IgD-negative memory B cell (primary cell): ENCODE measurements at regions not wholly inside any gene's neighbourhood (a gene's known extent, or its start where the extent isn't known, plus 50 kb on each side); places are given as distances from the start of the nearest gene placed in this dataset.
"Not testable (repeated sequence)": the region's sequence is repeated elsewhere in the genome, so short reads cannot be mapped to it uniquely, and the experiment has no call there.

Experiments used
- H3K27ac Mint-ChIP-seq, 3 donors: one replicate each; pipeline ENCODE4 v1.8.0; 2020 to 2022; ENCODE audit warnings: mild to moderate bottlenecking in 3 of 3, mixed read lengths in 3 of 3, moderate library complexity in 1 of 3
- H3K27me3 Mint-ChIP-seq: one replicate; pipeline ENCODE4 v1.8.0; 2021; ENCODE audit warnings: mixed read lengths
- H3K36me3 Mint-ChIP-seq: one replicate; pipeline ENCODE4 v1.8.0; 2020; ENCODE audit warnings: mild to moderate bottlenecking, mixed read lengths
- H3K4me1 Mint-ChIP-seq, 3 donors: one replicate each; pipeline ENCODE4 v1.8.0; 2020 to 2022; ENCODE audit warnings: mixed read lengths in 3 of 3, mild to moderate bottlenecking in 1 of 3
- H3K4me3 Mint-ChIP-seq, 4 donors: one replicate each; pipeline ENCODE4 v1.8.0; 2020 to 2022; ENCODE audit warnings: mild to moderate bottlenecking in 4 of 4, mixed read lengths in 4 of 4, moderate library complexity in 3 of 4
- H3K9me3 Mint-ChIP-seq, 3 donors: one replicate each; pipeline ENCODE4 v1.8.0; 2020 to 2021; ENCODE audit warnings: mixed read lengths in 3 of 3, mild to moderate bottlenecking in 1 of 3

GRCh38 chr9:42434844-42435714 lies 251.6 kb downstream of the SPATA31A6 start:
- not testable (repeated sequence) for H3K36me3 Mint-ChIP-seq, H3K27me3 Mint-ChIP-seq, H3K9me3 Mint-ChIP-seq
- H3K4me1 Mint-ChIP-seq, result peaks cover 24 to 35% (median 29%) of the 10 kb centered on the region in 3 donors
- H3K27ac Mint-ChIP-seq, result peak overlapping the region; percentile 62 to 91 (median 82)
- H3K4me3 Mint-ChIP-seq, result peak overlapping the region; percentile 52 to 91 (median 67)

- Mint-ChIP-seq H3K4me3 (peak overlapping the region; percentile 67 to 91 (median 75)), H3K4me1 (peaks cover 21 to 30% (median 26%) of the 10 kb centered on the region in 3 donors), H3K27ac (peak overlapping the region; percentile 50 to 96 (median 91))
- not testable (repeated sequence) for H3K36me3 Mint-ChIP-seq, H3K9me3 Mint-ChIP-seq, H3K27me3 Mint-ChIP-seq
These were observed 252.4 kb downstream of the SPATA31A6 start for GRCh38 chr9:42435715-42436342.

GRCh38 chr9:42437057-42437759 lies 253.7 kb downstream of the SPATA31A6 start:
- peak overlapping the region; percentile 71 to 91 (median 82) for H3K4me3 Mint-ChIP-seq
- not testable (repeated sequence) for H3K9me3 Mint-ChIP-seq, H3K27me3 Mint-ChIP-seq, H3K36me3 Mint-ChIP-seq
- H3K27ac Mint-ChIP-seq, result peak overlapping the region in 2 of 3 donors; percentile 53 to 91
- H3K4me1 Mint-ChIP-seq, result peaks cover 12 to 20% (median 19%) of the 10 kb centered on the region in 3 donors

GRCh38 chr9:42442680-42443079 lies 259.2 kb downstream of the SPATA31A6 start:
- H3K27me3 Mint-ChIP-seq, H3K9me3 Mint-ChIP-seq, H3K4me3 Mint-ChIP-seq, H3K36me3 Mint-ChIP-seq: not testable (repeated sequence)
- peak overlapping the region in 2 of 3 donors; percentile 88 to 93 for H3K27ac Mint-ChIP-seq
- H3K4me1 Mint-ChIP-seq, result peaks cover 12 to 18% (median 12%) of the 10 kb centered on the region in 3 donors

GRCh38 chr9:42443414-42443813 lies 260.0 kb downstream of the SPATA31A6 start:
- peaks cover 12 to 18% (median 12%) of the 10 kb centered on the region in 3 donors for H3K4me1 Mint-ChIP-seq
- not testable (repeated sequence) for H3K9me3 Mint-ChIP-seq, H3K36me3 Mint-ChIP-seq, H3K27me3 Mint-ChIP-seq
- peak overlapping the region; percentile 88 to 94 (median 93) for H3K27ac Mint-ChIP-seq
- peak overlapping the region in 3 of 4 donors; percentile 45 to 75 (median 60) for H3K4me3 Mint-ChIP-seq

- not testable (repeated sequence) for H3K27ac Mint-ChIP-seq, H3K36me3 Mint-ChIP-seq, H3K27me3 Mint-ChIP-seq, H3K9me3 Mint-ChIP-seq, H3K4me1 Mint-ChIP-seq
- peak overlapping the region in 1 of 4 donors; percentile 12 for H3K4me3 Mint-ChIP-seq
These were observed 278.0 kb downstream of the SPATA31A6 start for GRCh38 chr9:42461436-42461835.

GRCh38 chr9:42461863-42462262 lies 278.4 kb downstream of the SPATA31A6 start:
- not testable (repeated sequence) for H3K4me3 Mint-ChIP-seq, H3K36me3 Mint-ChIP-seq, H3K4me1 Mint-ChIP-seq

GRCh38 chr9:42463981-42464380 lies 280.5 kb downstream of the SPATA31A6 start:
- H3K4me3 Mint-ChIP-seq, H3K27ac Mint-ChIP-seq, H3K9me3 Mint-ChIP-seq, H3K27me3 Mint-ChIP-seq, H3K4me1 Mint-ChIP-seq, H3K36me3 Mint-ChIP-seq: not testable (repeated sequence)

More at GRCh38 chr9:42461863-42462262, 278.4 kb downstream of the SPATA31A6 start:
- not testable (repeated sequence) for H3K27ac Mint-ChIP-seq, H3K9me3 Mint-ChIP-seq, H3K27me3 Mint-ChIP-seq

- not testable (repeated sequence) for H3K4me3 Mint-ChIP-seq, H3K36me3 Mint-ChIP-seq, H3K27me3 Mint-ChIP-seq
These were observed 287.1 kb downstream of the SPATA31A6 start for GRCh38 chr9:42470577-42470976.

GRCh38 chr9:42490989-42491388 lies 307.5 kb downstream of the SPATA31A6 start:
- not testable (repeated sequence) for H3K27me3 Mint-ChIP-seq, H3K4me1 Mint-ChIP-seq, H3K9me3 Mint-ChIP-seq, H3K27ac Mint-ChIP-seq, H3K36me3 Mint-ChIP-seq, H3K4me3 Mint-ChIP-seq

More at GRCh38 chr9:42470577-42470976, 287.1 kb downstream of the SPATA31A6 start:
- H3K4me1 Mint-ChIP-seq, H3K27ac Mint-ChIP-seq, H3K9me3 Mint-ChIP-seq: not testable (repeated sequence)

GRCh38 chr9:42502620-42503264 lies 319.3 kb downstream of the SPATA31A6 start:
- H3K27ac Mint-ChIP-seq, H3K9me3 Mint-ChIP-seq, H3K36me3 Mint-ChIP-seq, H3K4me1 Mint-ChIP-seq, H3K27me3 Mint-ChIP-seq, H3K4me3 Mint-ChIP-seq: not testable (repeated sequence)

GRCh38 chr9:42508111-42508510 lies 324.7 kb downstream of the SPATA31A6 start:
- not testable (repeated sequence) for H3K36me3 Mint-ChIP-seq, H3K27me3 Mint-ChIP-seq, H3K27ac Mint-ChIP-seq, H3K4me3 Mint-ChIP-seq, H3K4me1 Mint-ChIP-seq, H3K9me3 Mint-ChIP-seq

GRCh38 chr9:42513535-42513934 lies 330.1 kb downstream of the SPATA31A6 start:
- H3K36me3 Mint-ChIP-seq, H3K9me3 Mint-ChIP-seq, H3K4me1 Mint-ChIP-seq: not testable (repeated sequence)

GRCh38 chr9:42534325-42534983 lies 351.0 kb downstream of the SPATA31A6 start:
- peak overlapping the region in 1 of 3 donors; percentile 57 for H3K27ac Mint-ChIP-seq
- H3K9me3 Mint-ChIP-seq, H3K27me3 Mint-ChIP-seq, H3K4me1 Mint-ChIP-seq, H3K36me3 Mint-ChIP-seq, H3K4me3 Mint-ChIP-seq: not testable (repeated sequence)

More at GRCh38 chr9:42513535-42513934, 330.1 kb downstream of the SPATA31A6 start:
- not testable (repeated sequence) for H3K4me3 Mint-ChIP-seq, H3K27me3 Mint-ChIP-seq, H3K27ac Mint-ChIP-seq

- H3K27ac Mint-ChIP-seq, H3K9me3 Mint-ChIP-seq, H3K4me3 Mint-ChIP-seq, H3K27me3 Mint-ChIP-seq, H3K4me1 Mint-ChIP-seq, H3K36me3 Mint-ChIP-seq: not testable (repeated sequence)
These were observed 351.5 kb downstream of the SPATA31A6 start for GRCh38 chr9:42534984-42535325.
